ENCODE measurements at regions not wholly inside any gene's neighbourhood (a gene's known extent, or its start where the extent isn't known, plus 50 kb on each side); places are given as distances from the start of the nearest gene placed in this dataset.

- TF ChIP-seq POLR2A (IDR thresholded peaks at IDR 0.05; ENCODE audit: low read length) (no peak), GATA1 (IDR thresholded peaks at IDR 0.05; ENCODE audit: low read depth, low read length) (no peak)
Observed at GRCh38 chr1:219031809-219032208, 141.9 kb upstream of the LYPLAL1 start.
